Trophoblast cell (in vitro differentiated cells and primary cell): ENCODE measurements at regions not wholly inside any gene's neighbourhood (a gene's known extent, or its start where the extent isn't known, plus 50 kb on each side); places are given as distances from the start of the nearest gene placed in this dataset.

Source experiments
- DNase-seq, 2 donors: peaks; one replicate each; pipeline ENCODE4 v3.0.0-alpha.2; 2016
- H2AFZ ChIP-seq: 2 replicates; pipeline ENCODE4 v1.6.1; 2013; ENCODE audit warnings: low read length, moderate library complexity, mild to moderate bottlenecking; ENCODE audit not compliant: insufficient read depth, poor library complexity
- H2AK5ac ChIP-seq: 2 replicates; pipeline ENCODE4 v1.6.1; 2013; ENCODE audit warnings: mild to moderate bottlenecking, low read length
- H2BK120ac ChIP-seq: 2 replicates; pipeline ENCODE4 v1.6.1; 2013; ENCODE audit warnings: low read length, mild to moderate bottlenecking, moderate library complexity; ENCODE audit not compliant: insufficient read depth, poor library complexity
- H2BK12ac ChIP-seq: 2 replicates; pipeline ENCODE4 v1.6.1; 2013; ENCODE audit warnings: mild to moderate bottlenecking, low read length, moderate library complexity
- H2BK5ac ChIP-seq: 2 replicates; pipeline ENCODE4 v1.6.1; 2013; ENCODE audit warnings: low read length, low read depth, moderate library complexity, mild to moderate bottlenecking; ENCODE audit not compliant: poor library complexity
- H3K14ac ChIP-seq: 2 replicates; pipeline ENCODE4 v1.6.1; 2013; ENCODE audit warnings: mild to moderate bottlenecking, low read length
- H3K18ac ChIP-seq: 2 replicates; pipeline ENCODE4 v1.6.1; 2013; ENCODE audit warnings: mild to moderate bottlenecking, low read length
- H3K23ac ChIP-seq: 2 replicates; pipeline ENCODE4 v1.6.1; 2013; ENCODE audit warnings: low read length
- H3K27ac ChIP-seq: 2 replicates; pipeline ENCODE4 v1.5.1; 2013; ENCODE audit warnings: low read depth, mild to moderate bottlenecking, inconsistent platforms, low read length, moderate library complexity
- H3K27me3 ChIP-seq: 2 replicates; pipeline ENCODE4 v1.6.1; 2013; ENCODE audit warnings: inconsistent platforms, mild to moderate bottlenecking, low read length, moderate library complexity; ENCODE audit not compliant: insufficient read depth
- H3K36me3 ChIP-seq, 2 experiments: 1 replicate in 1 of 2; 2 replicates in 1 of 2; pipeline ENCODE4 v1.6.1; 2013; ENCODE audit warnings: low read length in 2 of 2, mild to moderate bottlenecking in 2 of 2, moderate library complexity in 1 of 2; ENCODE audit not compliant: insufficient read depth in 2 of 2, control insufficient read depth in 1 of 2
- H3K4ac ChIP-seq: 2 replicates; pipeline ENCODE4 v1.6.1; 2013; ENCODE audit warnings: low read depth, mild to moderate bottlenecking, low read length, moderate library complexity
- H3K4me1 ChIP-seq, 2 experiments: 1 replicate in 1 of 2; 2 replicates in 1 of 2; pipeline ENCODE4 v1.6.1; 2013; ENCODE audit warnings: low read length in 2 of 2, mild to moderate bottlenecking in 2 of 2, moderate library complexity in 1 of 2; ENCODE audit not compliant: insufficient read depth in 2 of 2, control insufficient read depth in 1 of 2
- H3K4me2 ChIP-seq: 2 replicates; pipeline ENCODE4 v1.6.1; 2013; ENCODE audit warnings: inconsistent platforms, mild to moderate bottlenecking, low read length, moderate library complexity
- H3K4me3 ChIP-seq: 2 replicates; pipeline ENCODE4 v1.5.1; 2013; ENCODE audit warnings: mild to moderate bottlenecking, low read depth, low read length, inconsistent platforms
- H3K79me1 ChIP-seq: one replicate; pipeline ENCODE4 v1.6.1; 2013; ENCODE audit warnings: low read length
- H3K79me2 ChIP-seq: 2 replicates; pipeline ENCODE4 v1.6.1; 2013; ENCODE audit warnings: low read length, mild to moderate bottlenecking; ENCODE audit not compliant: control insufficient read depth, insufficient read depth, poor library complexity
- H3K9ac ChIP-seq: 2 replicates; pipeline ENCODE4 v1.6.1; 2013; ENCODE audit warnings: mild to moderate bottlenecking, low read length
- H3K9me3 ChIP-seq: 2 replicates; pipeline ENCODE4 v1.6.1; 2013; ENCODE audit warnings: low read depth, mild to moderate bottlenecking, control low read depth, inconsistent platforms, low read length; ENCODE audit not compliant: insufficient read depth
- H4K12ac ChIP-seq: 2 replicates; pipeline ENCODE4 v1.6.1; 2013; ENCODE audit warnings: low read depth, mild to moderate bottlenecking, low read length, moderate library complexity
- H4K8ac ChIP-seq: 2 replicates; pipeline ENCODE4 v1.6.1; 2013; ENCODE audit warnings: low read depth, mild to moderate bottlenecking, low read length, moderate library complexity
- H4K91ac ChIP-seq: one replicate; pipeline ENCODE4 v1.6.1; 2013; ENCODE audit warnings: low read depth, mild to moderate bottlenecking, low read length, moderate library complexity
- WGBS: extraction: QIAGEN DNeasy Blood & Tissue Kit; methylation state at CpG from one replicate; pipeline ENCODE4 v1.1.7; 2013; ENCODE audit warnings: missing lambda C conversion rate; ENCODE audit not compliant: insufficient read length, insufficient coverage; ENCODE audit errors: extremely low coverage; 5-methylcytosine and 5-hydroxymethylcytosine counted together

GRCh38 chr14:58864751-58865513 is 227.2 kb downstream of the DACT1 start:
- no CpG with 5 or more reads among the region's 7 CpGs for WGBS

DNA sequence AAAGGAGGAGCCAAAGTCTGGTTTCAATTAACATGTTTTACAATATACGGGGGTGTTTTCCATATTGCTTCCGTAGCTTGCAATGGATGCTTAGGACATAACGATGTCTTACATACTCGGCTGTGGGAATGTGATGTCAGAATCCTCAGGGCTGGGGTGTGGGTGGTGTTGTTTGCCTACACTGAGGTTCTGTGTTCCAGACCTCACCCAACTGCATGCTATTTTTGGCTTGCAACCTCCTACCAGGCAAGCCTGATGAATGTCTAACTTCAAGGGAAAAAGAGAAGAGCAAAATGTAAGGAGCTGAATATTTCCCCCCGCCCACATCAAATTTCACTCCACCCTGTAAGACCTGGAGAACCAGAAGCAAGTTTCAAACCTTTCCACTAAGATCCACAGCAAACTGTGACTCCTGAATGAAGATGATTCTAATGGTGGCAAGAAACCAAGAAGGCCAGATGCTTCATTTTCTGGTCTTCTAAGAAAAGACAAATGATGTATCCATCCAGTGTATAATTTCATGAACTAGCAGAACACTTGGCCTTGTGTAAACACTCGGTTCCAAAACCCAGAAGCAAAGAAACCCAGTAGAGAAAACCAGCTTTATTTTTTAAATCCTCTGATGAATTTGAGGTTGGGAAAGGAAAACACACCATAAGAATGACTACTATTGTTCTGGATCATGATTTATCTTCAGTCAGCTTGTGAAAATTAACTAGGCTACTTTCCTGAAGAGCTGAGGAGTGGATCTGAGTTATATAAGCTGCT is 227.9 kb downstream of the DACT1 start:
- Histone ChIP-seq H4K91ac (no peak overlapping the region), H2BK5ac (no peak overlapping the region), H3K4ac (no peak overlapping the region), H2BK120ac (no peak overlapping the region), H2AFZ (no peak overlapping the region), H2AK5ac (no peak overlapping the region), H3K4me2 (no peak overlapping the region), H3K18ac (no peak overlapping the region), H2BK12ac (no peak overlapping the region), H3K9ac (no peak overlapping the region), H3K27me3 (no peaks in the 10 kb centered on the region), H3K79me2 (no peaks in the 10 kb centered on the region), H3K27ac (no peak overlapping the region), H3K4me1 (peaks cover 3 to 4% of the 10 kb centered on the region in 2 experiments), H3K79me1 (no peaks in the 10 kb centered on the region), H3K9me3 (no peaks in the 10 kb centered on the region), H3K4me3 (no peak overlapping the region), H3K14ac (no peak overlapping the region), H3K36me3 (no peaks in the 10 kb centered on the region), H4K12ac (no peak overlapping the region), H4K8ac (no peak overlapping the region), H3K23ac (no peak overlapping the region)
- DNase-seq, result peak; percentile 30 to 60
- no CpG with 5 or more reads among the region's 6 CpGs for WGBS

More at GRCh38 chr14:58864751-58865513, 227.2 kb downstream of the DACT1 start:
- no peak overlapping the region for H2AFZ ChIP-seq
- H4K12ac ChIP-seq, result no peak overlapping the region
- no peak overlapping the region for H3K4me3 ChIP-seq
- no peak overlapping the region for H4K8ac ChIP-seq
- no peak overlapping the region for H2BK12ac ChIP-seq
- peaks cover 3 to 4% of the 10 kb centered on the region in 2 experiments for H3K4me1 ChIP-seq
- H4K91ac ChIP-seq, result no peak overlapping the region
- H3K23ac ChIP-seq, result no peak overlapping the region
- peak in 1 of 2 donors; percentile 24 for DNase-seq
- no peak overlapping the region for H2BK5ac ChIP-seq
- no peaks in the 10 kb centered on the region for H3K79me2 ChIP-seq
- H3K14ac ChIP-seq, result no peak overlapping the region
- no peaks in the 10 kb centered on the region for H3K36me3 ChIP-seq
- no peaks in the 10 kb centered on the region for H3K27me3 ChIP-seq
- H3K4me2 ChIP-seq, result no peak overlapping the region
- no peak overlapping the region for H2AK5ac ChIP-seq
- no peak overlapping the region for H3K9ac ChIP-seq
- no peak overlapping the region for H3K4ac ChIP-seq
- no peak overlapping the region for H3K18ac ChIP-seq
- H2BK120ac ChIP-seq, result no peak overlapping the region
- H3K9me3 ChIP-seq, result no peaks in the 10 kb centered on the region
- no peaks in the 10 kb centered on the region for H3K79me1 ChIP-seq
- H3K27ac ChIP-seq, result no peak overlapping the region

DNA sequence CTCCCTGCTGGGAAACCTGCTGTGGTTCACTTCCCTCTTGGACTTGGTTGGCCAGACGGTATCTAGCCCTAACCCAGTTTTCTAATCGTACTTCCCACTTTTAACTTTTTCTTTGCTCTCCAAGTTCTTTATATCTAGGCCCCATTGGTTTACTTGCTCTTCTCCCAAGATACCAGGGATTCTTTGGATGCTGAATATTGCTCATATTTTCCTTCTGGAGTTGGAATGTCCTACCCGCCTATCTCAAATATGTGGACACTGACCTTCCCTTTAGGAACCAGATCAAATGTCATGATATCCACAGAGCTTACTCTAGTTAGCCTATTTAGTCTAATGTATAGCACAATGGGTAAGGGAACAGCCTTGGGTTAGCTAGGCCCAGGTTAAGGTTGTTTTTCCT is 228.6 kb downstream of the DACT1 start:
- Histone ChIP-seq H3K4me3 (no peak overlapping the region), H3K9me3 (no peaks in the 10 kb centered on the region), H3K4ac (no peak overlapping the region), H3K79me2 (no peaks in the 10 kb centered on the region), H3K79me1 (no peaks in the 10 kb centered on the region), H2BK5ac (no peak overlapping the region), H3K9ac (peak overlapping the region; percentile 25), H3K23ac (no peak overlapping the region), H2AFZ (no peak overlapping the region), H3K36me3 (no peaks in the 10 kb centered on the region), H2AK5ac (no peak overlapping the region), H3K18ac (no peak overlapping the region), H3K14ac (no peak overlapping the region), H3K4me2 (no peak overlapping the region), H3K27me3 (no peaks in the 10 kb centered on the region), H2BK12ac (no peak overlapping the region), H4K12ac (no peak overlapping the region), H3K27ac (no peak overlapping the region), H2BK120ac (no peak overlapping the region), H4K8ac (no peak overlapping the region), H3K4me1 (peaks cover 3 to 4% of the 10 kb centered on the region in 2 experiments), H4K91ac (no peak overlapping the region)
- WGBS, result no CpG with 5 or more reads among the region's 3 CpGs
- peak; percentile 47 to 88 for DNase-seq

GRCh38 chr14:58870961-58871360 is 233.2 kb downstream of the DACT1 start:
- Histone ChIP-seq H2BK5ac (no peak overlapping the region), H4K12ac (no peak overlapping the region), H3K4me2 (no peak overlapping the region), H3K9me3 (no peaks in the 10 kb centered on the region), H3K4me3 (no peak overlapping the region), H2AFZ (no peak overlapping the region), H3K79me2 (no peaks in the 10 kb centered on the region), H3K14ac (no peak overlapping the region), H2BK120ac (no peak overlapping the region), H3K23ac (no peak overlapping the region), H2BK12ac (no peak overlapping the region), H3K79me1 (no peaks in the 10 kb centered on the region), H3K4ac (no peak overlapping the region), H3K27ac (no peak overlapping the region), H3K27me3 (no peaks in the 10 kb centered on the region), H4K91ac (no peak overlapping the region), H3K18ac (no peak overlapping the region), H3K36me3 (no peaks in the 10 kb centered on the region), H2AK5ac (no peak overlapping the region), H3K4me1 (no peaks in the 10 kb centered on the region), H4K8ac (no peak overlapping the region), H3K9ac (no peak overlapping the region)
- no CpG with 5 or more reads among the region's 4 CpGs for WGBS
- no peak for DNase-seq
